HepG2 (cell line): ENCODE measurements at regions not wholly inside any gene's neighbourhood (a gene's known extent, or its start where the extent isn't known, plus 50 kb on each side); places are given as distances from the start of the nearest gene placed in this dataset.

ENCODE experiments used
- ATAC-seq: fragments of 200-7000 bp; cut with Tn5 transposase; 3 replicates; pipeline ENCODE4 v1.9.1; 2020; ENCODE audit warnings: mild to moderate bottlenecking, moderate library complexity
- BruUV-seq: library from RNA; stranded (reverse); fragments of 400-500 nt; replicated peaks from 2 replicates; lab custom pipeline; 2021; lab: Mats Ljungman, UMichigan
- CTCF ChIA-PET: fragments of 300-600 bp; formaldehyde crosslinking; extraction: SDS; loops from one replicate; lab custom pipeline; 2021; ENCODE audit warnings: low total read pairs, inconsistent platforms, low intra/inter-chr PET ratio; lab: Yijun Ruan, JAX
- POLR2A ChIA-PET: fragments of 350-600 bp; sonication (Branson Sonifier 250); formaldehyde crosslinking; loops from one replicate; lab custom pipeline; 2020; ENCODE audit warnings: antibody characterized with exemption, inconsistent platforms; lab: Yijun Ruan, JAX
- DNase-seq: peaks from one replicate; pipeline ENCODE4 v3.0.0-alpha.2; 2015; ENCODE audit warnings: low spot score
- FAIRE-seq: peaks from 3 replicates; lab custom pipeline; 2011; peaks lifted over from hg19 to GRCh38; lab: Jason Lieb, UNC
- H2AFZ ChIP-seq: one replicate; pipeline ENCODE4 v1.6.1; 2011; ENCODE audit warnings: low read length, inconsistent platforms
- H3K27ac ChIP-seq: fragments of 300-600 bp; 3 replicates; pipeline ENCODE4 v1.8.0; 2011; ENCODE audit warnings: mixed run types, mild to moderate bottlenecking, mixed read lengths, low read length, inconsistent platforms; ENCODE audit not compliant: insufficient read depth; ENCODE audit errors: extremely low read length
- H3K27me3 ChIP-seq, 2 experiments: fragments of 200-600 bp in 1 of 2; 2 replicates in 1 of 2; 3 replicates in 1 of 2; pipeline versions ENCODE4 v1.6.0 to v1.8.0; 2011; ENCODE audit warnings: low read length in 2 of 2, mild to moderate bottlenecking in 2 of 2, moderate library complexity in 2 of 2, inconsistent platforms in 1 of 2; ENCODE audit not compliant: insufficient read depth in 2 of 2, control insufficient read depth in 1 of 2
- H3K36me3 ChIP-seq, 2 experiments: fragments of 200-600 bp in 1 of 2; replicated peaks in 1 of 2; 2 replicates in 1 of 2; 3 replicates in 1 of 2; pipeline versions ENCODE4 v1.5.1 to v1.8.0; 2011; ENCODE audit warnings: low read length in 2 of 2, inconsistent platforms in 1 of 2; ENCODE audit not compliant: insufficient read depth in 2 of 2, control insufficient read depth in 1 of 2
- H3K4me1 ChIP-seq: 2 replicates; pipeline ENCODE4 v1.5.1; 2012; ENCODE audit warnings: low read length, inconsistent platforms; ENCODE audit not compliant: insufficient read depth
- H3K4me2 ChIP-seq: 2 replicates; pipeline ENCODE4 v1.6.0; 2011; ENCODE audit warnings: low read depth, low read length, inconsistent platforms
- H3K4me3 ChIP-seq, 3 experiments: fragments of 200-600 bp in 1 of 3; sonication (generic), shearing (Covaris generic) in 1 of 3; replicated peaks in 1 of 3; 2 replicates each; pipeline ENCODE4 v1.5.1; 2011 to 2016; ENCODE audit warnings: low read length in 3 of 3, inconsistent platforms in 2 of 3, low read depth in 2 of 3, mild to moderate bottlenecking in 2 of 3, control low read depth in 1 of 3, mixed read lengths in 1 of 3; ENCODE audit not compliant: insufficient read depth in 1 of 3
- H3K79me2 ChIP-seq: one replicate; pipeline ENCODE4 v1.6.1; 2011; ENCODE audit warnings: low read length, inconsistent platforms; ENCODE audit not compliant: insufficient read depth
- H3K9ac ChIP-seq: 2 replicates; pipeline ENCODE4 v1.6.0; 2011; ENCODE audit warnings: mild to moderate bottlenecking, low read depth, low read length, inconsistent platforms; ENCODE audit not compliant: insufficient read depth
- H3K9me3 ChIP-seq: 2 replicates; pipeline ENCODE4 v1.5.1; 2012; ENCODE audit warnings: mild to moderate bottlenecking, low read length
- H4K20me1 ChIP-seq: 2 replicates; pipeline ENCODE4 v1.6.0; 2011; ENCODE audit warnings: inconsistent platforms, mild to moderate bottlenecking, low read length, moderate library complexity; ENCODE audit not compliant: insufficient read depth
- ATF6 ChIP-seq: sonication (generic); formaldehyde crosslinking; conservative IDR thresholded peaks from 2 replicates; pipeline ENCODE4 v1.4.0; 2020; ENCODE audit warnings: missing genetic modification reagents
- GATAD1 ChIP-seq: IDR thresholded peaks from 2 replicates; pipeline ENCODE4 v1.6.1; 2016; ENCODE audit warnings: missing genetic modification reagents, missing compliant biosample characterization
- HMGXB4 ChIP-seq, 2 experiments: sonication (generic) in 1 of 2; formaldehyde crosslinking in 1 of 2; IDR thresholded peaks; 2 replicates each; pipeline versions ENCODE4 v1.4.0 to v1.6.1; 2018 to 2020; ENCODE audit warnings: missing genetic modification reagents in 2 of 2, borderline replicate concordance in 1 of 2, low read depth in 1 of 2, mild to moderate bottlenecking in 1 of 2, missing biosample characterization in 1 of 2
- HNRNPLL ChIP-seq: fragments of 200-400 bp; formaldehyde crosslinking; IDR thresholded peaks from 2 replicates; pipeline ENCODE4 v1.6.1; 2017; ENCODE audit warnings: mild to moderate bottlenecking, low read depth, low read length; ENCODE audit not compliant: poor library complexity, severe bottlenecking
- HOXA9 ChIP-seq: sonication (generic); formaldehyde crosslinking; IDR thresholded peaks from 2 replicates; pipeline ENCODE4 v1.8.1; 2022; ENCODE audit warnings: missing genetic modification reagents, mild to moderate bottlenecking, moderate library complexity, borderline replicate concordance
- MYC ChIP-seq: sonication (generic); formaldehyde crosslinking; IDR thresholded peaks from 2 replicates; pipeline ENCODE4 v1.9.0; 2021; ENCODE audit warnings: missing genetic modification reagents, borderline replicate concordance
- RAD51 ChIP-seq: fragments of 450-650 bp; IDR thresholded peaks from 2 replicates; pipeline ENCODE4 v1.6.1; 2016; ENCODE audit warnings: borderline replicate concordance
- TBL1XR1 ChIP-seq: fragments of 150-350 bp; IDR thresholded peaks from 2 replicates; pipeline ENCODE4 v1.6.1; 2014; ENCODE audit warnings: borderline replicate concordance, low read length; ENCODE audit not compliant: partially characterized antibody
- TSC22D2 ChIP-seq: sonication (generic); formaldehyde crosslinking; IDR thresholded peaks from 2 replicates; pipeline ENCODE4 v1.5.1; 2020; ENCODE audit warnings: missing genetic modification reagents, mild to moderate bottlenecking, borderline replicate concordance
- ZBTB38 ChIP-seq: sonication (generic); formaldehyde crosslinking; IDR thresholded peaks from 2 replicates; pipeline ENCODE4 v1.5.1; 2020; ENCODE audit warnings: mild to moderate bottlenecking, missing genetic modification reagents
- ZNF12 ChIP-seq: sonication (generic); formaldehyde crosslinking; IDR thresholded peaks from 2 replicates; pipeline ENCODE4 v1.5.0; 2020; ENCODE audit warnings: missing genetic modification reagents
- ZNF512 ChIP-seq: sonication (generic); formaldehyde crosslinking; IDR thresholded peaks from 2 replicates; pipeline ENCODE4 v1.4.0; 2020; ENCODE audit warnings: mild to moderate bottlenecking, missing genetic modification reagents
- ZNF75D ChIP-seq: sonication (generic); formaldehyde crosslinking; IDR thresholded peaks from 2 replicates; pipeline ENCODE4 v1.8.1; 2023; ENCODE audit warnings: missing genetic modification reagents, mild to moderate bottlenecking, borderline replicate concordance
- in situ Hi-C: cut with HindIII; loops from 2 replicates; pipeline ENCODE4 v1.10.0; 2017; ENCODE audit warnings: low pct_unique_long_range_greater_than_20kb; ENCODE audit not compliant: extremely low pct_ligation_motif_present
- intact Hi-C: fragments of 100-400 bp; cut with micrococcal nuclease; formaldehyde crosslinking; loops from one replicate; pipeline ENCODE4 v1.10.0; 2022; ENCODE audit not compliant: unreplicated experiment
- TF ChIP-seq, protein P1 (sequence below): sonication (generic); formaldehyde crosslinking; IDR thresholded peaks from 2 replicates; pipeline ENCODE4 v1.5.0; 2020; ENCODE audit warnings: mild to moderate bottlenecking, missing genetic modification reagents
- TF ChIP-seq, protein P2 (sequence below): sonication (generic); formaldehyde crosslinking; IDR thresholded peaks from 2 replicates; pipeline ENCODE4 v1.8.0; 2023; ENCODE audit warnings: mild to moderate bottlenecking, missing genetic modification reagents

GRCh38 chrX:16222151-16222550, 54.9 kb downstream of the MAGEB17 start:
- FAIRE-seq (no peak), DNase-seq (no peak), ATAC-seq (no peak)
- intact Hi-C loops (no loop called here), in situ Hi-C loops (no loop called here)
- Histone ChIP-seq H3K9ac (no peak overlapping the region), H3K4me3 (no peak overlapping the region), H4K20me1 (no peaks in the 10 kb centered on the region), H3K4me1 (no peaks in the 10 kb centered on the region), H3K9me3 (peaks cover 7% of the 10 kb centered on the region; the same call in 1 of the 2 replicates), H3K79me2 (no peaks in the 10 kb centered on the region), H3K4me2 (no peak overlapping the region), H3K36me3 (no peaks in the 10 kb centered on the region), H3K27ac (no peak overlapping the region), H2AFZ (no peak overlapping the region), H3K27me3 (no peaks in the 10 kb centered on the region)
- POLR2A ChIA-PET, result no interaction called here
- CTCF ChIA-PET, result no interaction called here
- BruUV-seq, result no TSS peak
- TF ChIP-seq MYC (CRISPR knock-in tag) (no peak), RAD51 (no peak), ATF6 (no peak), ZBTB38 (CRISPR knock-in tag) (no peak), TBL1XR1 (no peak), TSC22D2 (CRISPR knock-in tag) (no peak), HOXA9 (CRISPR knock-in tag) (no peak), HMGXB4 (CRISPR knock-in tag; IDR thresholded peaks at IDR 0.05; ENCODE audit: borderline replicate concordance in 1 of 2, low read depth in 1 of 2) (no peak), ZNF75D (CRISPR knock-in tag) (no peak), HNRNPLL (no peak), ZNF512 (CRISPR knock-in tag) (no peak), GATAD1 (CRISPR knock-in tag) (no peak), ZNF12 (CRISPR knock-in tag) (no peak)
- TF ChIP-seq, protein P1, sequence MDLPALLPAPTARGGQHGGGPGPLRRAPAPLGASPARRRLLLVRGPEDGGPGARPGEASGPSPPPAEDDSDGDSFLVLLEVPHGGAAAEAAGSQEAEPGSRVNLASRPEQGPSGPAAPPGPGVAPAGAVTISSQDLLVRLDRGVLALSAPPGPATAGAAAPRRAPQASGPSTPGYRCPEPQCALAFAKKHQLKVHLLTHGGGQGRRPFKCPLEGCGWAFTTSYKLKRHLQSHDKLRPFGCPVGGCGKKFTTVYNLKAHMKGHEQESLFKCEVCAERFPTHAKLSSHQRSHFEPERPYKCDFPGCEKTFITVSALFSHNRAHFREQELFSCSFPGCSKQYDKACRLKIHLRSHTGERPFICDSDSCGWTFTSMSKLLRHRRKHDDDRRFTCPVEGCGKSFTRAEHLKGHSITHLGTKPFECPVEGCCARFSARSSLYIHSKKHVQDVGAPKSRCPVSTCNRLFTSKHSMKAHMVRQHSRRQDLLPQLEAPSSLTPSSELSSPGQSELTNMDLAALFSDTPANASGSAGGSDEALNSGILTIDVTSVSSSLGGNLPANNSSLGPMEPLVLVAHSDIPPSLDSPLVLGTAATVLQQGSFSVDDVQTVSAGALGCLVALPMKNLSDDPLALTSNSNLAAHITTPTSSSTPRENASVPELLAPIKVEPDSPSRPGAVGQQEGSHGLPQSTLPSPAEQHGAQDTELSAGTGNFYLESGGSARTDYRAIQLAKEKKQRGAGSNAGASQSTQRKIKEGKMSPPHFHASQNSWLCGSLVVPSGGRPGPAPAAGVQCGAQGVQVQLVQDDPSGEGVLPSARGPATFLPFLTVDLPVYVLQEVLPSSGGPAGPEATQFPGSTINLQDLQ (CRISPR knock-in tag), result no peak
- TF ChIP-seq, protein P2, sequence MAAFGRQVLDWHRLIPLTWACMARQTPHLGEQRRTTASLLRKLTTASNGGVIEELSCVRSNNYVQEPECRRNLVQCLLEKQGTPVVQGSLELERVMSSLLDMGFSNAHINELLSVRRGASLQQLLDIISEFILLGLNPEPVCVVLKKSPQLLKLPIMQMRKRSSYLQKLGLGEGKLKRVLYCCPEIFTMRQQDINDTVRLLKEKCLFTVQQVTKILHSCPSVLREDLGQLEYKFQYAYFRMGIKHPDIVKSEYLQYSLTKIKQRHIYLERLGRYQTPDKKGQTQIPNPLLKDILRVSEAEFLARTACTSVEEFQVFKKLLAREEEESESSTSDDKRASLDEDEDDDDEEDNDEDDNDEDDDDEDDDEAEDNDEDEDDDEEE, result no peak
